ENCODE measurements at regions not wholly inside any gene's neighbourhood (a gene's known extent, or its start where the extent isn't known, plus 50 kb on each side); places are given as distances from the start of the nearest gene placed in this dataset.

- H2BK15ac ChIP-seq (ENCODE audit: low read length), result no peak overlapping the region
- no peak overlapping the region for H2BK5ac ChIP-seq (ENCODE audit: low read depth, low read length)
- DNase-seq (ENCODE audit: low read depth in 1 of 2, low spot score in 2 of 2), result no peak
- H3K56ac ChIP-seq (replicated peaks; ENCODE audit: insufficient read length, low read depth, low read length), result no peak overlapping the region
- H3K9me3 ChIP-seq (ENCODE audit: insufficient read depth in 2 of 2, low read depth in 1 of 2, low read length in 1 of 2), result 0 out of 4 replicates have a peak, but pooled peaks cover 0 to 2% of the 10 kb centered on the region in 2 experiments
- no peak overlapping the region for H4K91ac ChIP-seq (replicated peaks; ENCODE audit: insufficient read length, low read length)
- no peak overlapping the region for H2BK20ac ChIP-seq (ENCODE audit: low read length)
- no peak overlapping the region for H4K8ac ChIP-seq (ENCODE audit: extremely low read depth, insufficient read depth, low read length)
- no peaks in the 10 kb centered on the region for H3K79me1 ChIP-seq (ENCODE audit: low read depth, low read length)
- ChIA-PET CTCF (ENCODE audit: partially characterized antibody) (no interaction called here), POLR2A (ENCODE audit: partially characterized antibody) (interaction anchor here (0.7 kb wide), 1 partner anchor 10 kb away, joined by 3 read pairs; no protein-coding TSS in a partner anchor)
- H3K4me1 ChIP-seq (replicated peaks in 1 of 4; ENCODE audit: control insufficient read depth in 3 of 4, insufficient read depth in 4 of 4, low read length in 3 of 4), result no peaks in the 10 kb centered on the region
- peak; percentile 42 for FAIRE-seq
- H3K14ac ChIP-seq (ENCODE audit: insufficient read length), result no peak overlapping the region
- no peaks in the 10 kb centered on the region; a peak in 1 of 7 replicates for H3K27me3 ChIP-seq (replicated peaks in 1 of 4; ENCODE audit: control insufficient read depth in 3 of 4, extremely low read depth in 1 of 4, insufficient read depth in 3 of 4, low read length in 3 of 4)
- TF ChIP-seq EGR1 (IDR thresholded peaks at IDR 0.05; ENCODE audit: borderline replicate concordance, low read depth, low read length) (no peak), TCF12 (IDR thresholded peaks at IDR 0.05; ENCODE audit: low read depth, low read length) (0 out of 2 replicates have a peak, but pooled peaks have one; percentile 49)
- no peak overlapping the region for H4K5ac ChIP-seq (ENCODE audit: insufficient read length, low read depth, low read length)
- H3K4me3 ChIP-seq (ENCODE audit: extremely low read depth in 1 of 4, insufficient read depth in 2 of 4, low read depth in 3 of 4, low read length in 4 of 4), result no peak overlapping the region
- no peak overlapping the region for H2AFZ ChIP-seq (ENCODE audit: low read length)
- H2BK12ac ChIP-seq (ENCODE audit: low read depth, low read length), result no peak overlapping the region
- H3K23me2 ChIP-seq (ENCODE audit: low read depth, low read length), result no peaks in the 10 kb centered on the region; the same call in 1 of the 2 replicates
- no peak overlapping the region for H3K27ac ChIP-seq (ENCODE audit: low read depth, low read length)
- no peaks in the 10 kb centered on the region for H3K79me2 ChIP-seq (ENCODE audit: control insufficient read depth in 1 of 2, insufficient read depth in 2 of 2, low read length in 2 of 2)
- no peak overlapping the region for H3K18ac ChIP-seq (ENCODE audit: extremely low read depth, low read length)
- no peak overlapping the region for H3K9ac ChIP-seq (replicated peaks in 1 of 4; ENCODE audit: extremely low read depth in 1 of 4, low read depth in 3 of 4, low read length in 3 of 4)
- no peak overlapping the region for H2AK5ac ChIP-seq (ENCODE audit: low read depth, low read length)
- no peak overlapping the region for H3K23ac ChIP-seq (ENCODE audit: insufficient read length)
- no peak overlapping the region for H2BK120ac ChIP-seq (replicated peaks; ENCODE audit: low read depth, low read length)
- no peak overlapping the region for H3K4ac ChIP-seq (replicated peaks; ENCODE audit: insufficient read length, low read depth, low read length)
- no peaks in the 10 kb centered on the region for H4K20me1 ChIP-seq (replicated peaks in 1 of 2; ENCODE audit: control insufficient read depth in 1 of 2, insufficient read depth in 2 of 2, low read length in 2 of 2)
- H3K36me3 ChIP-seq (ENCODE audit: control insufficient read depth in 2 of 4, insufficient read depth in 4 of 4, low read length in 3 of 4), result no peaks in the 10 kb centered on the region
- WGBS, 2 experiments (ENCODE audit: extremely low coverage in 1 of 2, insufficient coverage in 1 of 2, insufficient read length in 1 of 2, insufficient replicate concordance in 2 of 2, low coverage in 1 of 2, low lambda C conversion rate in 2 of 2, missing lambda C conversion rate in 1 of 2), result 100% methylated on average over 1 of the region's 1 CpG; no CpG with 5 or more reads in 1 of the 2 experiments
- no peak overlapping the region for H3K4me2 ChIP-seq (ENCODE audit: insufficient read depth in 1 of 2, low read depth in 2 of 2, low read length in 2 of 2)
Observed at GRCh38 chr10:33950206-33950605, 615.7 kb upstream of the NRP1 start.

Data from H1 (cell line).